Testis (tissue), 2 donors: ENCODE measurements at regions not wholly inside any gene's neighbourhood (a gene's known extent, or its start where the extent isn't known, plus 50 kb on each side); places are given as distances from the start of the nearest gene placed in this dataset.

Experiments used
- CTCF ChIP-seq, 3 experiments: fragments of 450-650 bp in 2 of 3; fragments of 200-600 bp in 1 of 3; sonication (generic) in 1 of 3; IDR thresholded peaks; one replicate each; pipeline ENCODE4 v1.5.1; 2016 to 2019; ENCODE audit warnings: antibody characterized with exemption in 3 of 3, mild to moderate bottlenecking in 2 of 3, moderate library complexity in 1 of 3
- POLR2A ChIP-seq: fragments of 450-650 bp; IDR thresholded peaks from one replicate; pipeline ENCODE4 v1.6.1; 2017; ENCODE audit warnings: antibody characterized with exemption, mild to moderate bottlenecking, moderate library complexity

- no peak for TF ChIP-seq CTCF (IDR thresholded peaks at IDR 0.05)
- no peak for TF ChIP-seq POLR2A
Measured at GRCh38 chr4:117845270-117845669, 189.0 kb upstream of the NDST3 start.
